Thoracic aorta (tissue), 2 donors: ENCODE measurements at regions not wholly inside any gene's neighbourhood (a gene's known extent, or its start where the extent isn't known, plus 50 kb on each side); places are given as distances from the start of the nearest gene placed in this dataset.

ENCODE experiments used
- ATAC-seq: fragments of 150-250 bp; one replicate; pipeline ENCODE4 v1.8.0; 2017; ENCODE audit warnings: low read depth; ENCODE audit not compliant: insufficient number of reproducible peaks, low FRiP score
- DNase-seq: peaks from one replicate; pipeline ENCODE4 v3.0.0-alpha.2; 2020; ENCODE audit warnings: low spot score
- H3K27ac ChIP-seq, 2 donors: fragments of 200-600 bp; sonication (generic); 1 replicate in 1 of 2; 2 replicates in 1 of 2; pipeline ENCODE4 v1.5.1; 2016; ENCODE audit warnings: mild to moderate bottlenecking in 2 of 2, moderate library complexity in 2 of 2
- H3K27me3 ChIP-seq: fragments of 200-600 bp; sonication (generic); replicated peaks from 2 replicates; pipeline ENCODE4 v1.6.0; 2016; ENCODE audit warnings: mild to moderate bottlenecking; ENCODE audit not compliant: insufficient read depth
- H3K36me3 ChIP-seq: fragments of 200-600 bp; sonication (generic); one replicate; pipeline ENCODE4 v1.5.1; 2016
- H3K4me1 ChIP-seq, 2 donors: fragments of 200-600 bp; sonication (generic); 1 replicate in 1 of 2; 2 replicates in 1 of 2; pipeline versions ENCODE4 v1.5.1 to v1.6.0; 2016; ENCODE audit warnings: low read depth in 2 of 2, mild to moderate bottlenecking in 1 of 2; ENCODE audit not compliant: control insufficient read depth in 1 of 2
- H3K4me3 ChIP-seq: fragments of 200-600 bp; sonication (generic); 2 replicates; pipeline ENCODE4 v1.5.1; 2016; ENCODE audit warnings: mild to moderate bottlenecking
- H3K9me3 ChIP-seq: fragments of 200-600 bp; sonication (generic); 2 replicates; pipeline ENCODE4 v1.5.1; 2016
- CTCF ChIP-seq: fragments of 200-600 bp; sonication (generic); IDR thresholded peaks from one replicate; pipeline ENCODE4 v1.5.1; 2019; ENCODE audit warnings: antibody characterized with exemption

- no peak overlapping the region for H3K4me3 ChIP-seq
- H3K4me1 ChIP-seq, result no peaks in the 10 kb centered on the region
- peaks cover 8% of the 10 kb centered on the region for H3K9me3 ChIP-seq
- no peak for ATAC-seq
- no peak overlapping the region for H3K27ac ChIP-seq
- no peaks in the 10 kb centered on the region for H3K27me3 ChIP-seq
- TF ChIP-seq CTCF, result no peak
- H3K36me3 ChIP-seq, result no peaks in the 10 kb centered on the region
- DNase-seq, result no peak
Observed at GRCh38 chr4:154064244-154064643, 275.4 kb upstream of the SFRP2 start.

GRCh38 chr4:154049457-154050181 is 260.7 kb upstream of the SFRP2 start:
- Histone ChIP-seq H3K27ac (no peak overlapping the region), H3K4me3 (no peak overlapping the region), H3K27me3 (no peaks in the 10 kb centered on the region), H3K4me1 (no peaks in the 10 kb centered on the region), H3K36me3 (no peaks in the 10 kb centered on the region), H3K9me3 (peaks cover 11% of the 10 kb centered on the region)
- no peak for DNase-seq
- ATAC-seq, result no peak
- no peak for TF ChIP-seq CTCF

- Histone ChIP-seq H3K9me3 (peaks cover 3% of the 10 kb centered on the region), H3K4me3 (no peak overlapping the region), H3K36me3 (no peaks in the 10 kb centered on the region), H3K4me1 (no peaks in the 10 kb centered on the region), H3K27ac (no peak overlapping the region), H3K27me3 (no peaks in the 10 kb centered on the region)
- no peak for TF ChIP-seq CTCF
- DNase-seq (no peak), ATAC-seq (no peak)
Observed at GRCh38 chr4:154047733-154048132, 258.9 kb upstream of the SFRP2 start.

- H3K36me3 ChIP-seq, result no peaks in the 10 kb centered on the region
- no peak for DNase-seq
- ATAC-seq, result no peak
- H3K4me3 ChIP-seq, result no peak overlapping the region
- no peak overlapping the region for H3K27ac ChIP-seq
- no peak for TF ChIP-seq CTCF
- H3K27me3 ChIP-seq, result no peaks in the 10 kb centered on the region
- H3K4me1 ChIP-seq, result no peaks in the 10 kb centered on the region
- H3K9me3 ChIP-seq, result no peaks in the 10 kb centered on the region
Observed at GRCh38 chr4:154044742-154045485, 256.0 kb upstream of the SFRP2 start.

GRCh38 chr4:154044108-154044531 is 255.2 kb upstream of the SFRP2 start:
- ATAC-seq (no peak), DNase-seq (no peak)
- H3K4me1 ChIP-seq, result no peaks in the 10 kb centered on the region
- no peaks in the 10 kb centered on the region for H3K27me3 ChIP-seq
- H3K9me3 ChIP-seq, result no peaks in the 10 kb centered on the region
- no peak overlapping the region for H3K4me3 ChIP-seq
- no peak for TF ChIP-seq CTCF
- H3K36me3 ChIP-seq, result no peaks in the 10 kb centered on the region
- no peak overlapping the region for H3K27ac ChIP-seq
